Hindlimb muscle (tissue), 1 donor: ENCODE measurements at regions not wholly inside any gene's neighbourhood (a gene's known extent, or its start where the extent isn't known, plus 50 kb on each side); places are given as distances from the start of the nearest gene placed in this dataset.
"Not testable (repeated sequence)": the region's sequence is repeated elsewhere in the genome, so short reads cannot be mapped to it uniquely, and the experiment has no call there.

Experiments
- DNase-seq: peaks from one replicate; pipeline ENCODE4 v3.0.0-alpha.2; 2013

DNA sequence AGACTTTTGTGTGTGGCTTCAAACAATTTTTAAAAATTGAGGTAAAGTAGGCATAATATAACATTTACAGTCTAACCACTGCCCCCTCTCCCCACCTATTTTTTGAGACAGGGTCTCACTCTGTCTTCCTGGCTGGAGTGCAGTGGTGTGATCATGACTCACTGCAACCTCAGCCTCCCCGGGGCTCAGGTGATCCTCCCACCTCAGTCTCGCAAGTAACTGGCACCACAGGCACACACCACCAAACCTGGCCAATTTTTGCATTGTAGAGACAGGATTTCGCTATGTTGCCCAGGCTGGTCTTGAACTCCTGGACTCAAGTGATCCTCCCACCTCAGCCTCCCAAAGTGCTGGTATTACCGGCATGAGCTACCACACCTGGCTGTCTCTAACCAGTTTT is 161.8 kb downstream of the GOSR1 start:
- DNase-seq = not testable (repeated sequence)

DNA sequence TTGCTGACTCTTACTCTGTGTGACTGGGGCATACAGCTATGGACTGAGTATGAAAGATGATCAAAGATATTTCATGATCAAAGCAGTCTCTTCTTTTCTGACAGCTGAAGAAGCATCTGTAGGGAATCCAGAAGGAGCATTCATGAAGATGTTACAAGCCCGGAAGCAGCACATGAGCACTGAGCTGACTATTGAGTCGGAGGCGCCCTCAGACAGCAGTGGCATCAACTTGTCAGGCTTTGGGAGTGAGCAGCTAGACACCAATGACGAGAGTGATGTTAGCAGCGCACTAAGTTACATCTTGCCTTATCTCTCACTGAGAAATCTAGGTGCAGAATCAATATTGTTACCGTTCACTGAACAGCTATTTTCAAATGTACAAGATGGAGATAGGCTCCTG is 154.4 kb downstream of the GOSR1 start:
- DNase-seq = not testable (repeated sequence)

DNA sequence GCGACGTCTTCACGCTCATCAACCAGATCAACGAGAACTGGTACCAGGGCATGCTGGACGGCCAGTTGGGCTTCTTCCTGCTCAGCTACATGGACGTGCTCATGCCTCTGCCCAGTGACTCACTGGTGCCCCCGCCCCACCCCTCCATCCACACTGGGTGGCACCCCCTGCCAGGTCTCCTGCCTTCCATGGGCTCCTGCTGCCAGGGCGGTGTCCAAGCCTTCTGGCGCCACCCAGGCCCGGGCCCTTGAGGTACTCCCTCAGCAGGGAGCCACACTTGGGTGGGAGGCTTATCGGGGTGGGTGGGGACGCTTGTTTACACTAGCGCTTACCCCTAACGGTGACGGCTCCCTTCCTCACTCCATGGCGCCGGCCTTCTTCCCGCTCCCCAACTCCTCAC is 148.2 kb downstream of the GOSR1 start:
- not testable (repeated sequence) for DNase-seq

DNA sequence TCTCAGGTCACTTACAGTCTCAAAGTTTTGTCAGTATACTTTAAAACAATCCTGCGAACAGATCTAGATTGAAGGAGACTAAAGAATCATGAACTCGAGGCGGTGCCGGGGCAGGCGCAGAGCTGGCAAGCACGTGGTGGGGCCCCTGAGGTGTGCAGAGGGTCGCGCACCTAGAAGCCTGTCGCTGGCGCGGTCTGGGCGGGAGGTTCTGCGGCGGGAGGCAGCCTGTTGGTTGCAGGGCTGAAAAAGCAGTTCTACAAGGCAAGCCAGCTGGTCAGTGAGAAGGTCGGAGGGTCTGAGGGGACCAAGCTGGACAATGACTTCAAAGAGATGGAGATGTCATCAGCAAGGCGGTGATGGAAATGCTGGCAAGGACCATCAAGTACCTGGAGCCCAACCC is 147.0 kb downstream of the GOSR1 start:
- DNase-seq = not testable (repeated sequence)

DNA sequence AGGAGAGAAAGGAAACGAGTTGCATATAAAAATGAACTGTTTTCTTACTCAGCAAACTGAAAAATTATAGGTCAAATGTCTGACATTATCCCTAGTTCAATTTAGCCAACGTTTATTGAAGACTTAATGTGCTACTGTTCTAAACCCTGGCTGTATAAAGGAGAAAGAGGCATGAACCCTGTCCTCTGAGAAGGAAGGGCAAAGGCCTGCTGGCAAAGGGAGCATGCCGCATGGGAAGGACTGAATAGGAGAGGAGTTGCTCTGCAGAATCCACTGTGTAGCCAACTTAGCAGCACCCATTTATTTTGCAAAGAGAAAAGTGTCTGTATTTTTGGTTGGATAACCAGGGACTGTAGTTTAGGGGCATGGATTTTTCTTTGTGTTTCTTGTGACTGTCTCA is 132.5 kb downstream of the GOSR1 start:
- DNase-seq = not testable (repeated sequence)

DNA sequence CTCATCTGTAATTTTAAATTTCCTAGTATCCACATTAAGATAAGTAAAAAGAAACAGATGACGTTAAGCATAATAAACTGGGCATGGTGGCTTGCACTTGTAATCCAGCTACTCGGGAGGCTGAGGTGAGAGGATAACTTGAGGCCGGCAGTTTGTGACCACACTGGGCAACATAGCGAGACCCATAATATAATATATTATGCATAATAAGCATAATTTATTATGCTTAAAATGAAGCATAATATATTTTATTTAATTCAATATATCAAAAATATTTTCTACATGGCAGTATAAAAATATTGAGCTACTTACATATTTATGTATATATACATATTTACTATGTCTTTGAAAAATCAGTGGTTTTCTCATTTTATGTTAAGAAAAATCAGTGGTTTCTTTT is 128.3 kb downstream of the GOSR1 start:
- no peak for DNase-seq

DNA sequence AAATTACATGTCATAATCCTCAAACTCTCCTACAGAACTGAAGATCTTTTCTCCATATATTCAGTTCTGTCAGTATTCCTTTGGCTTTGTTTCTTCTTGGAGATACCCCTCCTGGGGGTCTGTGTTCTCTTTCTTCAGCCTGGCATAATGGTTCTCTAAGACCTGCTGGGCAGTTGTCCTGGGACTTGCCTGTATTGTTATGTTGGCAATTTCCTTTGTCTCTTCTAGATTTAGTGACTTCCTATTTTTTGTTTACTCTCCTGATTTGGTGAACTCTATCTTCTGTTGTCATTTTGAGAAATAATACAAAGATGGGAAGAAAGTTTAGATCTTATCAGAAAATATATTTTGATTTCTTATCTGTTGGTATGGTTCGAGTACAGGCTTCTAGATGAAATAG is 127.8 kb downstream of the GOSR1 start:
- no peak for DNase-seq

DNA sequence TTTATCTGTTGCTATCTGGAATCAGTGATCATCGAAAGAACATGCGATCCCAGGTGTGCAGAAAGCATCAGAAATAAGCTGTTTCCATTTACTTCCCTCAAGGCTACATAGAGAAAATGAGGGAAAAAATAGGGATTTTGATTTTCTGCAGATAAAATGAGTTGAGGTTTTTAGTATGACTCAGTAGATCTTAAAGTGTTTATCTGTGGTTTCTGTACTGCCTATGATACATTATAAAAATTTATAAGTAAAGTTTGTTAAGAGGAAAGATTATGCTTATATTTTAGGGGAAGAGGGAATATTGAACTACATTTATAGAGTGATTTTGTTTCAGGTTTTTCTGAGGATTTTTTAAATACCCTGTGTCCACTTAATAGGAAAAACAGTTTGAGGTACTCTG is 125.2 kb downstream of the GOSR1 start:
- not testable (repeated sequence) for DNase-seq

DNA sequence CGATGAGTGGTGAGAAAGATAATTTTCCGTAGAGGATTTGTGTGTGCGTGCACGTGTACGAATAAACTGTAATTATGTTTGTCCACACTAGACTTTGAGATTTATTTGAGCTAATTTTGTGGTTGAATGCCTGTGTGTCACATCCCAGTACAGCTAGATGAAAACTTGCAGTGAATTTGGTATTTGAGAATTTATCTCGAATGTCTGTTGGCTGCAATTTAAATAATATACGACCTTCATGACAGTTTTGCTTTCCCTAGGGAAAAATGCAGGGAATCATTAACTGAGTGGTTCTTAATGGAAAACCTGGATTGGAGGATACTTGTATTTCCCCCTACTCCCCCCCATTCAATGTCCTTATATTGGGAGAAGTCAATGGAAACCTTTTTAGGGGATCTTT is 124.8 kb downstream of the GOSR1 start:
- DNase-seq = not testable (repeated sequence)

DNA sequence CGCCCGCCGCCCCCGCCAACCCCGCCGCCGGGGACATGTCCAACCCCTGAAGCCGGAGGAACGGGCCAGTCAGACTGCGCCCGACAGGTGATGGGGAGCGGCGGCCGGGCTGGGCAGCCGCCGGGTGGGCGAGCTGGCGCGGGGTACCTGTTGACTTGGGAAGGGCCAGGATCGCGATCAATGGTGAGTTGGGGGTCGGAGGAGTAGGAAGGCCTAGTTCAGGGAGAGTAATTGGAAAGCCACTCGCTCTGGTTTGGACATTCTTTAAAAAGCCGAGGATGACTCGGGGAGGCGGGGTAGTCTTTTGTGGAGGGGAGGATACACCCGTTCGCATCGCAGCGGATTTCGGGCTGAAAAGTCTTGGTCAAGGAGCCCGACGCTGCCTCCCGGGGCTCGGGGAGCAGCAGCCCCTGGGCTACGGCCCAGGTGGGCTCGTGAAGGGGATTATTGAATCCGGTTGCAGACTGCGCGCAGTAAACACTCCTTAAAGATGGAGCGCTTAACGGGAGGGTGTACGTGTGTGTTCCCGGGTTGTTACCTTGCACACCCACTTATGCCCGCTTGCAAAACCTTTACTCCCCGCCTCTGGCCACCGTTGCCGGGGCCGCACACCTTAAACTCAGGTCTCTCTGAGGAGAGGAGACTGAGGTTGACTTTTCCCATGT is 123.8 kb downstream of the GOSR1 start:
- DNase-seq = peak; percentile 45

DNA sequence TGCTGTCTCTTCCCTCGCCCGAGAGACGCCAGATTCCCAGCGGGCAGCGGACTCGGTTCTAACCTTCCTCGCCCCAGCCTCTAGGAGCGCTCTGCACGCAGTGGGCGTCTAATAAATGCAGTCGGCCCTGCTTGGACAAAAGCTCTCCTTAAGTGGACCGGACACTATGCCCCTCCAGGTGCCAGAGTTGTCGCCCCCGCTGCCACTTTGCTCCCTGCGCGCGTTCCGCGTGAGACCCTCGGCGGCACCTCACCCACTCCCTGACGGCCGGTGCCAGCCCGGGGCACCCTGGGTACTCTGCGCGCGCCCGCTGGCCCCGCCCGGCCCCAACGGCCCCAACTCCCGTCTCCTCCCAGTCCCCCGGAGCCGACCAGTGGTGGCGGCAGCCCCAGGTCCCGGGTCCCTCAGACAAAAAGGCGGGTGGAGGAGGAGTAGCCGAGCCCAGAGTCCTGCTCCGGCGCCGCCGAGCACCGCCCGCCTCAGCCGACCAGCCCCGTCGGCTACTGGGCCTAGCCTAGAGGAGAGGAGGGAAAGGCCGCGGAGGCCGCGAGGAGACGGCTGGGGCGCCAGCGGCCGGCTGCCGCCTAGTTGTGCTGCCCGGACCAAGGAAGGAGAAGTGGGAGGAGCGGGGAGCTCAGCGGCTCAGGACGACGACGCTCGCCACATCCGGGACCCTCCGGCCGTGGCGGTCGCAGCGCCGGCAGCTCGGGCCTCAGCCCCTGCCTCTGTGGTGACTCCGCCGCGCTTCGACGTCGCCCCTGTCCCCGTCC is 123.0 kb downstream of the GOSR1 start:
- DNase-seq = peak; percentile 82

DNA sequence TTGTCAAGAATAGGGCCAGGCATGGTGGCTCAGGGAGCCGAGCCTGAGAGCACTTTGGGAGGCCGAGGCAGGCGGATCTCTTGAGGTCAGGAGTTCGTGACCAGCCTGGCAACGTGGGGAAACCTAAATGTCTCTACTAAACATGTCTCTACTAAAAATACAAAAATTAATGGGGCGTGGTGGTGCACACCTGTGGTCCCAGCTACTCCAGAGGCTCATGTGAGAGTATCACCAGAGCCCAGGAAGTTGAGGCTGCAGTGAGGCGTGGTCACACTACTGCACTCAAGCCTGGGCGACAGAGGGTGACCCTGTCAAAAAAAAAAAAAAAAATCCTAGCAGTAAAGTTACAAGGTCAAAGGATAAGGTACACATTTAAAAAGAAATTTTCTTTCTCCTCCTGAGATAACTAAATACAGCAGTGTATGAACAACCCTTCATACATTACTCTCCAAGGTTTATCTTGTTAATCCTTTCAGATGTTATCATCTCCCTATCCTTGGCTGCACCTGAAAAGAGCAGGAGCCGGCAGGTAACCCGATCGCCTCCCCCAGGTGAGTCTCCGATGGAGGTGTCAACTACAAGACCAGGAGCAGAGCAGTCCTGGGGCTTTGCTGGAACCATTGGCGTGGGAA is 122.3 kb downstream of the GOSR1 start:
- no peak for DNase-seq

DNA sequence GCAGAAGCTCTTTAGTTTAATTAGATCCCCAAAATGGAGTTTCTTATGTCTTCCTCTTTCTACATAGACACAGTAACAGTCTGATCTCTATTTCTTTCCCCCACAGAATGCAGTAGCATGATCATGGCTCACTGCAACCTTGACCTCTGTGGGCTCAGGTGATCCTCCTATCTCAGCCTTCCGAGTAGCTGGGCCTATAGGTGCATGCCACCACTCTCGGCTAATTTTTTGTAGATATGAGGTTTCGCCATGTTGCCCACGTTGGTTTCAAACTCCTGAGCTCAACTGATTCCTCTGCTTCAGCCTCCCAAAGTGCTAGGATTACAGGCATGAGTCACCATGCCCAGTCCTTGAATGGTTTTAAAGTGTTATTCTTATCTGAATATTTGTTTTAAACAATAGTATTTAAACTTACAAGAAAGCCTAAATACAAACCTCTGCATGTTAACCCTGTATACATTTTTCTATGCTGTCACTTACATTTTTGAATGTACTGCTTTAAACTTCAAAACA is 120.6 kb downstream of the GOSR1 start:
- DNase-seq = no peak

DNA sequence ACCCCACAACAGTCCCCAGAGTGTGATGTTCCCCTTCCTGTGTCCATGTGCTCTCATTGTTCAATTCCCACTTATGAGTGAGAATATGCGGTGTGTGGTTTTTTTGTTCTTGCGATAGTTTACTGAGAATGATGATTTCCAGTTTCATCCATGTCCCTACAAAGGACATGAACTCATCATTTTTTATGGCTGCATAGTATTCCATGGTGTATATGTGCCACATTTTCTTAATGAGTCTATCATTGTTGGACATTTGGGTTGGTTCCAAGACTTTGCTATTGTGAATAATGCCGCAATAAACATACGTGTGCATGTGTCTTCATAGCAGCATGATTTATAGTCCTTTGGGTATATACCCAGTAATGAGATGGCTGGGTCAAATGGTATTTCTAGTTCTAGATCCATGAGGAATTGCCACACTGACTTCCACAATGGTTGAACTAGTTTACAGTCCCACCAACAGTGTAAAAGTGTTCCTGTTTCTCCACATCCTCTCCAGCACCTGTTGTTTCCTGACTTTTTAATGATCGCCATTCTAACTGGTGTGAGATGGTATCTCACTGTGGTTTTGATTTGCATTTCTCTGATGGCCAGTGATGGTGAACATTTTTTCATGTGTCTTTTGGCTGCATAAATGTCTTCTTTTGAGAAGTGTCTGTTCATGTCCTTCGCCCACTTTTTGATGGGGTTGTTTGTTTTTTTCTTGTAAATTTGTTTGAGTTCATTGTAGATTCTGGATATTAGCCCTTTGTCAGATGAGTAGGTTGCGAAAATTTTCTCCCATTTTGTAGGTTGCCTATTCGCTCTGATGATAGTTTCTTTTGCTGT is 120.0 kb downstream of the GOSR1 start:
- not testable (repeated sequence) for DNase-seq

DNA sequence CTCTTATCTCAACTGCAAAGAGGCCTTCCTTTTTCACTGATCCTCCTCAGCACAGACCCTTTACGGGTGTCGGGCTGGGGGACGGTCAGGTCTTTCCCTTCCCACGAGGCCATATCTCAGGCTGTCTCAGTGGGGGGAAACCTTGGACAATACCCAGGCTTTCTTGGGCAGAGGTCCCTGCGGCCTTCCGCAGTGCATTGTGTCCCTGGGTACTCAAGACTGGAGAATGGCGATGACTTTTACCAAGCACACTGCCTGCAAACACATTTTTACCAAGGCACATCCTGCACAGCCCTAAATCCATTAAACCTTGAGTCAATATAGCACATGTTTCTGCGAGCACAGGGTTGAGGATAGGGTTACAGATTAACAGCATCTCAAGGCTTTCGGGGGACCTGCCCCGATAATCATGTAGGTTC is 117.8 kb downstream of the GOSR1 start:
- not testable (repeated sequence) for DNase-seq

DNA sequence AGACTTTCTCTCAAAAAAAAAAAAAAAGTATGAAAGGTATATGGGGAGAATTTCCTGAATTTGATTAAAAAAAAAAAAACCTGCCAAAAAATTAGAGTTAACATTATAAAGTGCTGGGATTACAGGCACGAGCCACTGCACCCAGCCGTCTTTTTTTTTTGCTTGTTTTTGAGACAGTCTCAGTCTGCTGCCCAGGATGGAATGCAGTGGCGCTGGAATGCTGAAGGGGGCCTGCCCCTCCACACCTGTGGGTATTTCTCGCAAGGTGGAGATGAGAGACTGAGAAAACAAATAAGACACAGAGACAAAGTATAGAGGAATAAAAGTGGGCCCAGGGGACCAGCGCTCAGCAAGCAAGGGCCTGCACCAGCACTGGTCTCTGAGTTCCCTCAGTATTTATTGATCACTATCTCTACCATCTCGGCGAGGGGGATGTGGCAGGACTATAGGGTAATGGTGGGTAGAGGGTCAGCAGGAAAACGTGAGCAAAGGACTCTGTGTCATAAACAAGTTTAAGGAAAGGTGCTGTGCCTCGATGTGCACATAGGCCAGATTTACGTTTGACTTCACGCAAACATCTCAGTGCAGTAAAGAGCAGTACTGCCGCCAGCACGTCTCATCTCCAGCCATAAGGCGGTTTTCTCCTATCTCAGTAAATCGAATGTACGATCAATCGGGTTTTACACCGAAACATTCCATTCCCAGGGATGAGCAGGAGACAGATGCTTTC is 117.2 kb downstream of the GOSR1 start:
- no peak for DNase-seq

DNA sequence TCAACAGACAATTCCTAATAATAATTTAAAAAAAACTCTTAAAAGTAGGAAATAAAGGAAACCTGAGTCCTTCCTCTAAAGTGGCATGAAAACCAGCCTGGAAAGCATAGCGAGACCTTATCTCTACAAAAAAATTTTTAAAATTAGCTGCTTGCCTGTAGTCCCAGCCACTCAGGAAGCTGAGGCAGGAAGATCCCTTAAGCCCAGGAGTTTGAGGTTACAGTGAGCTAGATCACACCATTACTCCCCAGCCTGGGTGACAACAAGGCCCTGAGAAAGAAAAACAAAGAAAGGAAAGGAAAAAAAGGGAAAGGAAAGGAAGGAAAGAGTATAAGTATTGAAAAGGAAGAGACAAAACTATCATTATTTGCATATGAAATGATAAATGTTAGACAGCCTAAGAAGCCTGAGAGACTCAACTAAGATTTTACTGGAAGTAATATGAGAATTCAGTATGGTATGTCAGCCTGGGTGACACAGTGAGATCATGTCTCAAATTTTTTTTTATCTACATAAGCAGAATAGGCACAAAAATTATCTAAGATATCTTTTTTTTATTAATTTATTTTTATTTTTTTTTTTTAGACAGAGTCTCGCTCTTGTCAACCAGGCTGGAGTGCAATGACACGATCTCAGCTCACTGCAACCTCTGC is 113.0 kb downstream of the GOSR1 start:
- DNase-seq = no peak

DNA sequence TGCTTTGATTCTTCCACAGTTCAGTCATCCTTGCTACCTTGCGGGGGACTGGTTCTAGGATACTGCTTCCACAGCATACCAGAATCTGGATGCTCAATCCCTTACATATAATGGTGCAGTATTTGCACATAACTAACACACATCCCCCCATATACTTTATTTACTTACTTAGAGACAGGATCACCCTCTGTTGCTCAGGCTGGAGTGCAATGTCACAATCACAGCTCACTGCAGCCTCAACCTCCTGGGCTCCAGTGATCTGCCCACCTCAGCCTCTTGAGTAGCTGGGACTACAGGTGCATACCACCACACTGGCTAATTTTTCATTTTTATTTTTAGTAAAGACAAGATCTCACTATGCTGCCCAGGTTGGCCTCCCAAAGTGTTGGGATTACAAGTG is 112.2 kb downstream of the GOSR1 start:
- no peak for DNase-seq

DNA sequence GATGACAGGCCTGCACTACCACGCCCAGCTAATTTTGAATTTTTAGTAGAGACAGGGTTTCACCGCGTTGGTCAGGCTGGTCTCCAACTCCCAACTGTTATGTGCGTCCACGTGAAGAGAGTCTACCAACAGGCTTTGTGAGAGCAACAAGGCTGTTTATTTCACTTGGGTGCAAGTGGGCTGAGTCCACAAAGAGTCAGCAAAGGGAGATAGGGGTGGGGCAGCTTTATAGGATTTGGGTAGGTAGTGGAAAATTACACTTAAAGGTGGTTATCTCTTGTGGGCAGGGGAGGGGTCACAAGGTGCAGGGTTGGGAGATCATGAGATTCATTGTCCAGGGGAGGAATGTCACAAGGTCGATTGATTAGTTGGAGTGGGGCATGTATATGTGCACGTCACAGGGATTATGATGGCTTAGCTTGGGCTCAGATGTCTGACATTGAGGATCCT is 111.6 kb downstream of the GOSR1 start:
- DNase-seq = no peak

DNA sequence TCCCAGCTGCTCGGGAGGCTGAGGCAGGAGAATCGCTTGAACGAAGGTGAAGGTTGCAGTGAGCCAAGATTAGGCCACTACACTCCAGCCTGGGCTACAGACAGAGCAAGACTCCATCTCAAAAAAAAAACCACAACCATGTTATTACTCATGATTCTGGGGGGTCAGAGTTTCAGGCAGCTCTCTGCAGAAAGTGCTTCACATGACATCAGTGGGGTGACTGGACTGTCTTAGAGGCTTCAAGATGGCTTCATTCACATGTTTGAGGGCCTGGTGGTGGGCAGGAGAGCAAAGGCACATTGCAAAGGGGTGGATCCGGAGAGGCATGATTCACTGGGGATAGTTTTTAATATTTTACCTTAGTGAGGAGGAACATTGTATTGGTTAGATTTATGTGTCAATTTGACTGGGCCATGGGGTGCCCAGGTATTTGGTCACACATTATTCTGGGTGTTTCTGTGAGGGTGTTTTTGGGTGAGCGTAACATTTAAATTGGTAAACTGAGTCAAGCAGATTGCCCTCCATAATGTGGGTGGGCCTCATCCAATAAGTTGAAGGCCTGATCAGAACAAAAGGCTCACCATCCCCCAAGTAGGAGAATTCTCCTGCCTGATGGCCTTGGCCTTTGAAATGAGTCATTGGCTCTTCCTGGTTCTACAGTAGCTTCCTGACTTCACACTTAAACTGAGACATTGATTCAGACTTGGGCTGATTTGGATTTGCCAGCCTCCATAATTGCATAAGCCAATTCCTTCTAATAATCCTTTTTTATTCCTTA is 109.8 kb downstream of the GOSR1 start:
- no peak for DNase-seq
